ENCODE measurements at regions not wholly inside any gene's neighbourhood (a gene's known extent, or its start where the extent isn't known, plus 50 kb on each side); places are given as distances from the start of the nearest gene placed in this dataset.

GRCh38 chr1:60990714-60991090, 91.7 kb upstream of the NFIA start:
- H3K27ac ChIP-seq (ENCODE audit: low read depth in 1 of 2, low read length in 2 of 2), result no peak overlapping the region
- no peaks in the 10 kb centered on the region for H3K36me3 ChIP-seq (ENCODE audit: control insufficient read depth in 4 of 4, insufficient read depth in 3 of 4, low read depth in 1 of 4, low read length in 3 of 4)
- H3K9ac ChIP-seq (ENCODE audit: low read depth in 1 of 2, low read length in 2 of 2), result no peak overlapping the region
- DNase-seq (ENCODE audit: low spot score), result no peak
- no peak overlapping the region for H3K4me3 ChIP-seq (ENCODE audit: low read depth in 1 of 3, low read length in 3 of 3)
- WGBS, result 93% methylated on average over 8 of the region's 8 CpGs
- no peaks in the 10 kb centered on the region for H3K4me1 ChIP-seq (ENCODE audit: control insufficient read depth in 4 of 4, insufficient read depth in 4 of 4, low read length in 3 of 4)
- H3K9me3 ChIP-seq (ENCODE audit: control insufficient read depth in 4 of 4, low read length in 3 of 4), result no peaks in the 10 kb centered on the region
- H3K27me3 ChIP-seq (ENCODE audit: control insufficient read depth in 4 of 4, insufficient read depth in 4 of 4, low read length in 3 of 4), result no peaks in the 10 kb centered on the region
- no peak for TF ChIP-seq SP1 (IDR thresholded peaks at IDR 0.05)
- TF ChIP-seq MAX (IDR thresholded peaks at IDR 0.05), result no peak
- TF ChIP-seq EGR1 (IDR thresholded peaks at IDR 0.05; ENCODE audit: low read depth in 2 of 2), result no peak
- no peak for TF ChIP-seq GABPA (IDR thresholded peaks at IDR 0.05 in 1 of 2, conservative IDR thresholded peaks at IDR 0.05 in 1 of 2)
- TF ChIP-seq RAD21 (IDR thresholded peaks at IDR 0.05), result no peak
- TF ChIP-seq JUND (IDR thresholded peaks at IDR 0.05), result no peak
- TF ChIP-seq FOXA2 (IDR thresholded peaks at IDR 0.05), result no peak
- no peak for TF ChIP-seq TAF1 (conservative IDR thresholded peaks at IDR 0.05)
- TF ChIP-seq ZBTB33 (IDR thresholded peaks at IDR 0.05), result no peak
- no peak for TF ChIP-seq NR2F2 (IDR thresholded peaks at IDR 0.05)
- no peak for TF ChIP-seq HNF4A (conservative IDR thresholded peaks at IDR 0.05)
- no peak for TF ChIP-seq CTCF (IDR thresholded peaks at IDR 0.05; ENCODE audit: low read depth, low read length, missing input control)
- TF ChIP-seq HNF4G (IDR thresholded peaks at IDR 0.05), result no peak
- TF ChIP-seq REST (IDR thresholded peaks at IDR 0.05), result no peak
- TF ChIP-seq RXRA (IDR thresholded peaks at IDR 0.05), result no peak
- no peak for TF ChIP-seq YY1 (IDR thresholded peaks at IDR 0.05)
- TF ChIP-seq ATF3 (IDR thresholded peaks at IDR 0.05), result no peak
- TF ChIP-seq FOXA1 (IDR thresholded peaks at IDR 0.05), result no peak
